Panc1 (cell line): ENCODE measurements at regions not wholly inside any gene's neighbourhood (a gene's known extent, or its start where the extent isn't known, plus 50 kb on each side); places are given as distances from the start of the nearest gene placed in this dataset.

Experiments used
- ATAC-seq: fragments of 200-7000 bp; cut with Tn5 transposase; 2 replicates; pipeline ENCODE4 v1.9.1; 2020; ENCODE audit warnings: mild to moderate bottlenecking, moderate library complexity
- BruUV-seq: library from RNA; stranded (reverse); fragments of 400-500 nt; replicated peaks from 2 replicates; lab custom pipeline; 2021; lab: Mats Ljungman, UMichigan
- CTCF ChIA-PET: fragments of 300-600 bp; sonication (Branson Sonifier 250); formaldehyde crosslinking; loops from one replicate; lab custom pipeline; 2022; ENCODE audit warnings: antibody characterized with exemption; lab: Charles Lee
- POLR2A ChIA-PET: fragments of 300-600 bp; sonication (Branson Sonifier 250); formaldehyde crosslinking; loops from one replicate; lab custom pipeline; 2022; ENCODE audit warnings: antibody characterized with exemption; lab: Charles Lee
- DNase-seq: peaks from one replicate; pipeline ENCODE4 v3.0.0-alpha.2; 2010; ENCODE audit warnings: low read depth, low spot score
- H3K27ac ChIP-seq: 2 replicates; pipeline ENCODE4 v1.5.1; 2011; ENCODE audit warnings: mild to moderate bottlenecking, low read length, inconsistent platforms
- H3K27me3 ChIP-seq: fragments of 200-500 bp; sonication (Bioruptor generic); 2 replicates; pipeline ENCODE4 v1.6.0; 2014; ENCODE audit warnings: low read length, inconsistent platforms; ENCODE audit not compliant: control insufficient read depth, insufficient read depth
- H3K36me3 ChIP-seq: fragments of 200-500 bp; sonication (Bioruptor generic); 2 replicates; pipeline ENCODE4 v1.5.1; 2014; ENCODE audit warnings: inconsistent platforms, mild to moderate bottlenecking, low read length, moderate library complexity; ENCODE audit not compliant: control insufficient read depth, insufficient read depth
- H3K4me1 ChIP-seq: 2 replicates; pipeline ENCODE4 v1.5.1; 2011; ENCODE audit warnings: inconsistent platforms, mild to moderate bottlenecking, low read length, moderate library complexity; ENCODE audit not compliant: control insufficient read depth, insufficient read depth
- H3K4me3 ChIP-seq, 2 experiments: 2 replicates each; pipeline ENCODE4 v1.5.1; 2011 to 2012; ENCODE audit warnings: low read depth in 2 of 2, low read length in 2 of 2, mild to moderate bottlenecking in 2 of 2, inconsistent platforms in 1 of 2, moderate library complexity in 1 of 2
- H3K9me3 ChIP-seq: fragments of 200-500 bp; sonication (Bioruptor generic); 2 replicates; pipeline ENCODE4 v1.5.1; 2014; ENCODE audit warnings: low read depth, mild to moderate bottlenecking, inconsistent platforms, low read length, moderate library complexity; ENCODE audit not compliant: control insufficient read depth, insufficient read depth
- POLR2AphosphoS5 ChIP-seq: IDR thresholded peaks from 2 replicates; pipeline ENCODE4 v1.6.1; 2012; ENCODE audit warnings: mild to moderate bottlenecking, low read depth, low read length, moderate library complexity
- REST ChIP-seq, 2 experiments: IDR thresholded peaks; 2 replicates each; pipeline ENCODE4 v1.6.1; 2011 to 2012; ENCODE audit warnings: low read depth in 2 of 2, control low read depth in 1 of 2, low read length in 1 of 2, mild to moderate bottlenecking in 1 of 2, moderate library complexity in 1 of 2; ENCODE audit not compliant: insufficient read depth in 1 of 2
- SIN3A ChIP-seq: IDR thresholded peaks from 2 replicates; pipeline ENCODE4 v1.6.1; 2012; ENCODE audit warnings: low read depth, mild to moderate bottlenecking, low read length, moderate library complexity, borderline replicate concordance; ENCODE audit not compliant: insufficient read depth
- TCF7L2 ChIP-seq: IDR thresholded peaks from 2 replicates; pipeline ENCODE4 v1.6.1; 2011; ENCODE audit warnings: mild to moderate bottlenecking, low read depth, low read length, inconsistent platforms
- in situ Hi-C: cut with HindIII; loops from 2 replicates; pipeline ENCODE4 v1.10.0; 2016; ENCODE audit warnings: low sequenced_read_pairs, low pct_unique_long_range_greater_than_20kb
- intact Hi-C: fragments of 100-400 bp; cut with micrococcal nuclease; formaldehyde crosslinking; loops from one replicate; pipeline ENCODE4 v1.10.0; 2022; ENCODE audit not compliant: unreplicated experiment
- TF ChIP-seq, protein P1 (sequence below): fragments of 450-650 bp; IDR thresholded peaks from 2 replicates; pipeline ENCODE4 v1.5.1; 2017; ENCODE audit warnings: mild to moderate bottlenecking

GRCh38 chr15:26049900-26050657 is 187.0 kb upstream of the ATP10A start:
- CTCF ChIA-PET = no interaction called here

DNA sequence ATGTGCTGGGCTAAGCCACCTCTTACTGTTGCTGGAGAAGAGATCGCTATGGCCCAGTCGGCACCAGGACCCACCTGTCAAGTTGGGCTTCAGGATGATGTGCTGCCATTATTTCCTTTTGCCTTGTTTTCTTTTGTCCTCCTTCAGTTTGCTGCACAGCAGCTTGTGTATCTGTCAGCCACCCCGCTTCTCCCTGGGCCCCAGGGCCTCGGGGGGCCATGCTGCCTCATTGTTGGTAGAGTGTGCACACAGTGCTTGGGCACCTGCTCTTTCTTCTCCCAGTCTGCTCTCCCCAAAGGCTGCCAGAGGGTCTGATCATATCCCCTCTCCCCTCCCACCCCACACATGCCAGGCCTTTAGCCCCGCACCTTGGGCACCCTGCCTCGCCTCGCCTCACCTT is 185.5 kb upstream of the ATP10A start:
- Histone ChIP-seq H3K36me3 (no peaks in the 10 kb centered on the region), H3K4me3 (no peak overlapping the region), H3K9me3 (no peaks in the 10 kb centered on the region), H3K27me3 (no peaks in the 10 kb centered on the region), H3K4me1 (no peaks in the 10 kb centered on the region; the same call in 1 of the 2 replicates), H3K27ac (no peak overlapping the region)
- BruUV-seq = no TSS peak
- DNase-seq (no peak), ATAC-seq (no peak)
- POLR2A ChIA-PET = no interaction called here
- TF ChIP-seq REST (IDR thresholded peaks at IDR 0.05; ENCODE audit: insufficient read depth in 1 of 2, low read depth in 2 of 2, low read length in 1 of 2) (no peak), SIN3A (no peak), TCF7L2 (no peak), POLR2AphosphoS5 (no peak)
- TF ChIP-seq, protein P1, sequence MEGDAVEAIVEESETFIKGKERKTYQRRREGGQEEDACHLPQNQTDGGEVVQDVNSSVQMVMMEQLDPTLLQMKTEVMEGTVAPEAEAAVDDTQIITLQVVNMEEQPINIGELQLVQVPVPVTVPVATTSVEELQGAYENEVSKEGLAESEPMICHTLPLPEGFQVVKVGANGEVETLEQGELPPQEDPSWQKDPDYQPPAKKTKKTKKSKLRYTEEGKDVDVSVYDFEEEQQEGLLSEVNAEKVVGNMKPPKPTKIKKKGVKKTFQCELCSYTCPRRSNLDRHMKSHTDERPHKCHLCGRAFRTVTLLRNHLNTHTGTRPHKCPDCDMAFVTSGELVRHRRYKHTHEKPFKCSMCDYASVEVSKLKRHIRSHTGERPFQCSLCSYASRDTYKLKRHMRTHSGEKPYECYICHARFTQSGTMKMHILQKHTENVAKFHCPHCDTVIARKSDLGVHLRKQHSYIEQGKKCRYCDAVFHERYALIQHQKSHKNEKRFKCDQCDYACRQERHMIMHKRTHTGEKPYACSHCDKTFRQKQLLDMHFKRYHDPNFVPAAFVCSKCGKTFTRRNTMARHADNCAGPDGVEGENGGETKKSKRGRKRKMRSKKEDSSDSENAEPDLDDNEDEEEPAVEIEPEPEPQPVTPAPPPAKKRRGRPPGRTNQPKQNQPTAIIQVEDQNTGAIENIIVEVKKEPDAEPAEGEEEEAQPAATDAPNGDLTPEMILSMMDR = no peak
- CTCF ChIA-PET = no interaction called here
- in situ Hi-C loops (no loop called here), intact Hi-C loops (no loop called here)

More at GRCh38 chr15:26049900-26050657, 187.0 kb upstream of the ATP10A start:
- H3K9me3 ChIP-seq = no peaks in the 10 kb centered on the region
- BruUV-seq = no TSS peak
- no peak overlapping the region for H3K4me3 ChIP-seq
- no peaks in the 10 kb centered on the region for H3K36me3 ChIP-seq
- in situ Hi-C loops = no loop called here
- POLR2A ChIA-PET = no interaction called here
- H3K4me1 ChIP-seq = no peaks in the 10 kb centered on the region; the same call in 1 of the 2 replicates
- H3K27ac ChIP-seq = no peak overlapping the region
- ATAC-seq (no peak), DNase-seq (no peak)
- no peak for TF ChIP-seq POLR2AphosphoS5
- TF ChIP-seq, protein P1 = no peak
- no peak for TF ChIP-seq TCF7L2
- no peak for TF ChIP-seq REST (IDR thresholded peaks at IDR 0.05; ENCODE audit: insufficient read depth in 1 of 2, low read depth in 2 of 2, low read length in 1 of 2)
- no peak for TF ChIP-seq SIN3A
- H3K27me3 ChIP-seq = no peaks in the 10 kb centered on the region
- intact Hi-C loops = no loop called here
